Activated CD8-positive, alpha-beta T cell treated with anti-CD3 and anti-CD28 coated beads, Interleukin-2, amount 10 ng/mL, durations not matched to agents 7 days and 5 days (primary cell): ENCODE measurements at regions not wholly inside any gene's neighbourhood (a gene's known extent, or its start where the extent isn't known, plus 50 kb on each side); places are given as distances from the start of the nearest gene placed in this dataset.
A peak's percentile ranks its signal among the peaks of the same experiment; 100 is the strongest.

Experiments used
- ATAC-seq: fragments of 150-1000 bp; cut with Tn5 transposase; one replicate; pipeline ENCODE4 v1.10.0; 2021; ENCODE audit warnings: moderate library complexity
- CTCF ChIA-PET: fragments of 350-600 bp; sonication (Branson Sonifier 250); formaldehyde crosslinking; loops from one replicate; lab custom pipeline; 2021; ENCODE audit warnings: antibody characterized with exemption; lab: Charles Lee
- POLR2A ChIA-PET: fragments of 350-600 bp; sonication (Branson Sonifier 250); formaldehyde crosslinking; loops from one replicate; lab custom pipeline; 2021; ENCODE audit warnings: antibody characterized with exemption; lab: Charles Lee
- DNase-seq: peaks from one replicate; pipeline ENCODE4 v3.0.0-alpha.2; 2020
- H3K27ac Mint-ChIP-seq: one replicate; pipeline ENCODE4 v1.8.0; 2021; ENCODE audit warnings: mild to moderate bottlenecking, mixed read lengths
- H3K27me3 Mint-ChIP-seq: one replicate; pipeline ENCODE4 v1.8.0; 2021; ENCODE audit warnings: low read depth, mixed read lengths
- H3K36me3 Mint-ChIP-seq: one replicate; pipeline ENCODE4 v1.8.0; 2021; ENCODE audit warnings: low read depth, mixed read lengths
- H3K4me1 Mint-ChIP-seq: one replicate; pipeline ENCODE4 v1.8.0; 2021; ENCODE audit warnings: low read depth, mixed read lengths
- H3K4me3 Mint-ChIP-seq: one replicate; pipeline ENCODE4 v1.8.0; 2021; ENCODE audit warnings: mild to moderate bottlenecking, mixed read lengths
- H3K9me3 Mint-ChIP-seq: one replicate; pipeline ENCODE4 v1.8.0; 2022; ENCODE audit warnings: mixed read lengths; ENCODE audit not compliant: insufficient read depth

DNA sequence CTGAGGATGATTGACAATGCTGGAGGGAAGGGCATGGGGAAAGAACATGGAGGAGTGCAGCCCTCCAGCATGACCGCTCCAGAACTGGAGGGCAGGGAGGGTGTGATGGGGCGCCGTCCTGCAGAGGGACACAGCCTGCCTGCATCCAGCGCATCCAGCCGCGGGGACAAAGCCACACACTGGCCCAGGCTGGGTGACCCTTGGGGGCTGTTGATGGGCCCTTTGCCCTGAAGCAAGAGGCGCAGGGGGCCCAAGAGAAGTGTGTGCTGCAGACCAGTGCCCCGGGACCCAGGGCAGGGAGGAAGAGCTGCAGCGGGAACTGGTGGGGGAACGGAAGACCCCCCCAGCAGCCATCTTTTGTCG is 169.8 kb upstream of the PPP1R26 start:
- H3K27me3 Mint-ChIP-seq: peaks cover 8% of the 10 kb centered on the region
- no peak overlapping the region for H3K27ac Mint-ChIP-seq
- no peaks in the 10 kb centered on the region for H3K36me3 Mint-ChIP-seq
- H3K9me3 Mint-ChIP-seq: peaks cover 4% of the 10 kb centered on the region
- no peak for DNase-seq
- H3K4me3 Mint-ChIP-seq: no peak overlapping the region
- ATAC-seq: no peak
- H3K4me1 Mint-ChIP-seq: no peaks in the 10 kb centered on the region
- POLR2A ChIA-PET: no interaction called here
- CTCF ChIA-PET: no interaction called here

DNA sequence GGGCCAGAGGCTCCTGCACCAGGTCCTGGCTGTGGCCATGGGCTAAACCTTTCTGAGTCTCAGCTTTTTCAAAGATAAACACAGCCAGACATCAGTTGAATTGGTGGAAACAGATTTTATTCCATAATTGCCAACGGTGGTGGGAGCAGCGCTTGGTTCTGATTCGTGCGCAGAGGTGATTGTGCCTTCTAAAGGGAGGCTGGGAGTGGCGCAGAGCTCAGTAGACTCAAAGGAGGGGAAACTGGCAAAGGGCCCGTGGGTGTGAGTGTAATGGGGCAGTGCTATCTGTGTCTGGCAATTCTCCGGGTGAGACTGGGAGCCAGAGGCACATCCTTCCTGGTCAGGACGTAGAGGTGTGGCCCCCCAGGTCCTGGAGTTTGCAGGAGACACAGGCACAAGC is 169.4 kb upstream of the PPP1R26 start:
- H3K4me1 Mint-ChIP-seq: no peaks in the 10 kb centered on the region
- peaks cover 4% of the 10 kb centered on the region for H3K9me3 Mint-ChIP-seq
- no peaks in the 10 kb centered on the region for H3K36me3 Mint-ChIP-seq
- ChIA-PET POLR2A (no interaction called here), CTCF (no interaction called here)
- H3K27ac Mint-ChIP-seq: no peak overlapping the region
- DNase-seq (no peak), ATAC-seq (no peak)
- H3K4me3 Mint-ChIP-seq: no peak overlapping the region
- H3K27me3 Mint-ChIP-seq: peaks cover 8% of the 10 kb centered on the region

DNA sequence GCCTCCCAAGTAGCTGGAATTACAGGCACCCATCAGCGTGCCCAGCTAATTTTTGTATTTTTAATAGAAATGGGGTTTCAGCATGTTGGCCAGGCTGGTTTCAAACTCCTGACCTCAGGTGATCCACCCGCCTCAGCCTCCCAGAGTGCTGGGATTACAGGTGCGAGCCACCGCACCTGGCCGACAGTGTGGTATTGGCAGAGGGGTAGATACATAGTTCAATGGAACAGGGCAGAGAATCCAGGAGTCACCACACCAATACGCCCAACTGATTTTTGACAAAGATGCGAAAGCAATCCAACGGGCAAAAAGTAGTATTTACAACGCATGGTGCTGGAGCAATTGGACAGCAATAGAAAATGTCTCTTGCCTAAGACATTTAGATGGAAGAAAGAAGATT is 164.0 kb upstream of the PPP1R26 start:
- Mint-ChIP-seq H3K4me3 (no peak overlapping the region), H3K36me3 (no peaks in the 10 kb centered on the region), H3K4me1 (no peaks in the 10 kb centered on the region), H3K27ac (no peak overlapping the region), H3K9me3 (peaks cover 4% of the 10 kb centered on the region), H3K27me3 (peaks cover 8% of the 10 kb centered on the region)
- ATAC-seq: no peak
- ChIA-PET POLR2A (no interaction called here), CTCF (no interaction called here)
- no peak for DNase-seq

DNA sequence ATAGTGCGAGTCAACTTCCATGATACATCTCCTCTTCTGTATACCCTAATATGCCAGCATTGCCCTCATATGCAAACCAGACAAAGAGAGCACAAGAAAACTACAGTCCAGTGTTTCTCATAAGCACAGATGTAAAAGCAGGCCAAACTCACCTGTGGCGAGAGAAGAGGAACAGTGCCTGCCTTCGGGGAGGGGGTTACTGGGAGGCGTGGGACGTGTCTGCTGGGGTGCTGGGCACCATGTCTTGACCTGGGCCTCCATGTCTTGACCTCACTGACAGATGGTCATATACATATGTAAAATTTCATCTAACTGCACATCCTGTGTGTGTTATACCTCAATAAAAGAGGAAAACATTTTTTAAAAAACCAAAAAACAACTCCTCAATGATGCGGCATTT is 159.3 kb upstream of the PPP1R26 start:
- ATAC-seq (no peak), DNase-seq (peak; percentile 10)
- CTCF ChIA-PET: no interaction called here
- Mint-ChIP-seq H3K4me1 (no peaks in the 10 kb centered on the region), H3K4me3 (no peak overlapping the region), H3K36me3 (no peaks in the 10 kb centered on the region), H3K27ac (no peak overlapping the region), H3K27me3 (no peaks in the 10 kb centered on the region), H3K9me3 (no peaks in the 10 kb centered on the region)
- POLR2A ChIA-PET: no interaction called here

DNA sequence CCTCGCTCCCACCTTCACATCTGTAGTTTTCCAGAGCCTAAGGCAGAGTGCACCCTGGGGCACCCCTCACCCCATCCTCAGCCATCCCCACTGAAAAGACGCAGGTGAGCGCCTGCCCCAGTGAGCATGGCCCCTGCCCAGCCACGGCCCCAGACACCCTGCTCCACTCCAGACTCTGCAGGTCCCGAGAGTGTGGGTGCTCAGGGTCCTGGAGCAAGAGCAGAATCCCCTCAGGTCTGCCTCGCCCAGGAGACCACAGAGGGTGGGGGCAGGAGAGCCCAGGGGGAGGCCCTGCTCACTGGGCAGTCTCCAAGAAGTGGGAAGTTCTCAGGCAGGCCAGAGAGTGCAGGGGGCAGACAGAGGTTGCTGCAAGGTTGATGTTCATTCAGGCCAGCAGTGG is 158.6 kb upstream of the PPP1R26 start:
- ATAC-seq (no peak), DNase-seq (peak; percentile 13)
- POLR2A ChIA-PET: no interaction called here
- Mint-ChIP-seq H3K9me3 (no peaks in the 10 kb centered on the region), H3K27me3 (no peaks in the 10 kb centered on the region), H3K4me1 (no peaks in the 10 kb centered on the region), H3K4me3 (no peak overlapping the region), H3K27ac (no peak overlapping the region), H3K36me3 (no peaks in the 10 kb centered on the region)
- CTCF ChIA-PET: no interaction called here

DNA sequence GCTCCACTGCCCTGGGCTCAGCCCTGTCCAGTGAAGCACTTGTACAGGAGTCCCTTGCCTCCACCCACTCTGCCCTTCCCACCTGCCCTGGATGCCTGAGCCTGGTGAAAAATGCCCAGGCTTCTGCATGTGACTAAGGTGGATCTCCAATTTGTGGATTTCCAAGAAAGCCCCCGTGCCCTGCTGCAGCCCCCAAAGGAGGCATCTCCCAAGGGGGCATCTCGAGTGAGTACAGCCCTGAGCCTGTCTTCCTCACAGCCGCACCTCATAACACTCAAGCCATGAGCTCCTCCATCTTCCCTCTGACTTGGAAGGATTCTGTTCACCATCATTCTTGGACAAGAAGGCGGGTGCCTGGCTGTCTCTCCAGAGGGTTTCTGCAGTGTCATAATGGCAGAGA is 158.0 kb upstream of the PPP1R26 start:
- H3K27ac Mint-ChIP-seq: no peak overlapping the region
- ATAC-seq: no peak
- H3K27me3 Mint-ChIP-seq: no peaks in the 10 kb centered on the region
- no peaks in the 10 kb centered on the region for H3K36me3 Mint-ChIP-seq
- DNase-seq: no peak
- ChIA-PET POLR2A (no interaction called here), CTCF (no interaction called here)
- no peaks in the 10 kb centered on the region for H3K4me1 Mint-ChIP-seq
- H3K4me3 Mint-ChIP-seq: no peak overlapping the region
- H3K9me3 Mint-ChIP-seq: no peaks in the 10 kb centered on the region

DNA sequence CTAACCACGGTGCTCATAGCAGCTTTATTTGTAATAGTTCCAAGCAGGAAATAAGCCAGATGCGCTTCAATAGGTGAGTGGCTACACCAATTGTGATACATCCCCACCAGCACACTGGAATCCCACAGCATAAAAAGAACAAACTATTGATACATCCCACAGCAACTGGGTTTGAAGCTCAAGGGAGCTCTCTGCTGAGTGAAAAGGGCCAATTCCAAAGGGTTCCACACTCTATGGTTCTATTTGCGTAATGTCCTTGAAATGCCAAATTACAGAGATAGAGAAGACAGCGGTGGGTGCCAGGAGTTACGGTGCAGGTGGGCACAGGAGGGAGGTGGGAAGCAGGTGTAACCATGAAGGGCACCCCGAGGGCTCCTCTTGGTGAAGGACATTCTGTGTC is 155.3 kb upstream of the PPP1R26 start:
- no peaks in the 10 kb centered on the region for H3K4me1 Mint-ChIP-seq
- CTCF ChIA-PET: no interaction called here
- no peak for DNase-seq

DNA sequence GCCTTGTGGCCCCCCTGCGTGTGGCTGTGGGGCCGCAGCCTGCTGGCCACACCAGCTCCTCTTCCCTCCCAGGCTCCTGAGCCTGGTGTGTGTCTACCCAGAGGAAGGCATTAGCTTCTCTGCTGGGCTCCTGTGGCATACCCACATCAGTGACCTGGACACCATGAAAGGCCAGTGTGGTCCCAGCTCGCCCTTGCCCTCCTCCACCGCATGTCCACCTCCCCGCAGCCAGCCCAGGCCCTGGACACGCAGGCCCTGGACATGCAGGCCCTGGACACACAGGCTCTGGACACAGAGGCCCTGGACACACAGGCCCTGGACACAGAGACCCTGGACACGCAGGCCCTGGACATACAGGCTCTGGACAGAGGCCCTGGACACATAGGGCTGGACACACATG is 153.4 kb upstream of the PPP1R26 start:
- CTCF ChIA-PET: no interaction called here
- no peaks in the 10 kb centered on the region for H3K27me3 Mint-ChIP-seq

More for the DNA sequence above, 155.3 kb upstream of the PPP1R26 start:
- no peak for ATAC-seq
- Mint-ChIP-seq H3K36me3 (no peaks in the 10 kb centered on the region), H3K9me3 (no peaks in the 10 kb centered on the region), H3K4me3 (no peak overlapping the region), H3K27ac (no peak overlapping the region), H3K27me3 (no peaks in the 10 kb centered on the region)
- POLR2A ChIA-PET: no interaction called here

DNA sequence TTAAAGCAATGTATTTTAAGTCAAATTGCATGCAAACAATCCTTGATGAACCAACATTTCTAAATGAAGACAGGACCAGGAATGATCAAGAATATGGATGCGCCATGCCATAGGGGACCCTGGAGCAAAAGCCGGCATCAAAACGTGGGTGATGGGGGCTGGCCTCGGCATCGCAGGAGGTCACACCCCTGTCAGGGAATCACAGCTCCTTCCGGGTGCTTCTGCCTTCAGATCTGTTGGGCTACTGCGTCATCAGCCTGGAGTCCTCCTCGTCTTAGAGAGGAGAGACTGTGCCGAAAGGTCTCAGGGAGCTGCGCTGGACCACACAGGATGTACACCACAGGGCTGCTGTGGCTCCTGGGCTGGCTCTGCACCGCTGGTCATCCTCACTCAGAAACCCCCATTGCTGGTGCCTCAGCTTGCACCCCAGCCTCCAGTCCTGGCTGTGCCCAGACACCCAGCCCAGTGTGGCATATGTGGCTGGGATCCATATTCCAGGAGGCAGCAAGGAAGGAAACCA is 152.9 kb upstream of the PPP1R26 start:
- Mint-ChIP-seq H3K27ac (no peak overlapping the region), H3K27me3 (no peaks in the 10 kb centered on the region), H3K4me3 (no peak overlapping the region), H3K9me3 (no peaks in the 10 kb centered on the region), H3K36me3 (no peaks in the 10 kb centered on the region), H3K4me1 (no peaks in the 10 kb centered on the region)
- DNase-seq (peak; percentile 14), ATAC-seq (no peak)
- CTCF ChIA-PET: no interaction called here
- POLR2A ChIA-PET: no interaction called here

More for the DNA sequence above, 153.4 kb upstream of the PPP1R26 start:
- POLR2A ChIA-PET: interaction anchor here (0.7 kb wide), 1 partner anchor 570 kb away, joined by 3 read pairs; no protein-coding TSS in a partner anchor
- Mint-ChIP-seq H3K27ac (no peak overlapping the region), H3K9me3 (no peaks in the 10 kb centered on the region), H3K36me3 (no peaks in the 10 kb centered on the region), H3K4me1 (no peaks in the 10 kb centered on the region), H3K4me3 (no peak overlapping the region)
- ATAC-seq (no peak), DNase-seq (no peak)

DNA sequence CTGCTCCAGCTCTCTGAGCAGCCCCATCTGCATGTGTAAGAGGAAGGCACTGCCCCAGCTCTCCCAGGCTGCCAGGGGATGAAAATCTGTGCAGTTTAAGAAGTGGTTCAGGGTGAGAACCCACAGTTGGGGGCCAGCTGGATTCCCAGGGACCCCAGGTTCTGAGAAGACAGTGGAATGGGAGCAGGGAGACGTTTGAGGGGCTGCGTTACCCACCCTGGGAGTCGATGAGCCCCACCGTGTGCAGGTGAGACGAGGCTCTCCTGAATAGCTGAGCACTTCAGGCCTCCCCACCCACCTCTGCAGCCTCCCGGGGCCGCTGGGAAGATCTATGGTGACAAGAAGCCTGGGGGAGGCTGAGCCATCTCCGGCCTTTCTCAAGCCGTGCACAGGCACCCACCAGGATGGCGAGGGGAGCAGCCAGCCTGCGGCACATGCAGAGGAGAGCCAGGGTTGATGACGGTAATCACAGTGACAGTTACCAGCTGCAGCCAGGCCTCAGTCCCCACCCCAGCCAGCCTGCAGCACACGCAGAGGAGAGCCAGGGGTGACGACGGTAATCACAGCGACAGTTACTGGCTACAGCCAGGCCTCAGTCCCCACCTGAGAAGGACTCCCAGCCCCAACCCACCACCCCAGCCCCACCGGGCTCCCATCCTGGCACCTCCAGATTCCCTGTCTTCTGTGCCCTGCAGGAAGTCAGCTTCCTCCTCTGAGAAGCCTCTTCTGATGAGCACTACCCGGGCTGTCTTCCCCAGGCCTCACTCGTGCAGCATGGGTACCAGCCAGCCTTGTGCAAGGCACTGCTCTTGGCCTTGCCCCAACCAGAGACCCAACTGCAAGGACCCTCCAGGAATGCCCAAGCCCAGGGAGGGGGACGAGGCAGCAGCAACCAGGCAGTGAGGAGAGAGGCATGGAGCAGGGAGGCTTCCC is 150.8 kb upstream of the PPP1R26 start:
- no peaks in the 10 kb centered on the region for H3K4me1 Mint-ChIP-seq
- H3K9me3 Mint-ChIP-seq: no peaks in the 10 kb centered on the region
- ATAC-seq (no peak), DNase-seq (peak; percentile 13)
- CTCF ChIA-PET: no interaction called here
- no peaks in the 10 kb centered on the region for H3K27me3 Mint-ChIP-seq
- H3K27ac Mint-ChIP-seq: no peak overlapping the region
- H3K36me3 Mint-ChIP-seq: no peaks in the 10 kb centered on the region
- no peak overlapping the region for H3K4me3 Mint-ChIP-seq
- POLR2A ChIA-PET: no interaction called here

DNA sequence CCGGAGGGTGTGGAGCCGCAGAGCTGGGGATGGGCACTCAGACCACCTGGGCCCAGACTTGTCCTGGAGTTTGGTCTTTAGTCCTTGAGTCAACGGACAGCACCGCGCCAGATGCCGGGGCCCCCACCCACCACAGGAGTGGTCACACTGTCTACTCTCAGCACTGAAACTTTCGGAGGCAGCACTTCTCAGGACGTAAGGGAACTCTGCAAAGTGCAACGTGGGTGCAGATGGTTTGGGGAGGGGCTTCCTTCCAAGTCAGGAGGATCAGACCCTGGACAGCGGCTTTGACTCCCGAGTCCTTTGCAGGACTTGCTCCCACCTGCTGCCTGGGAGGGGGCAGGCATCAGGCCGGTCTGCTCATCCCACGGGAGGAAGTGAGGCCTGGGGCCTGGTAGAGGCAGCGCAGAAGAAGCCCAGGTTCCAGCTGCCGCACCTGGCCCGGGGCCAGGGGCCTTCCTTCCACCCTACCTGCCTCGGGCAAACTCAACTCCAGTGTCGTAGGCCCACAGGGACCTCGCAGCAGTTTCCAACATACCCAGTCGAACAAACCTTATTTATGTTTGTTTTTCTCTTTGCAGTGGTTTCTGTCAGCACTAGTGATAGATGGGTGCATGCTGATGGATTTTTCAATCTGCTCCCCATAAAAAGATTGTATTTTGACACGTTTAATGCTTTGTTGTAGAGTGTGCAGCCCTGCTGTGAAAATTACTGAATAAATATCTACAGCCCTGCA is 149.8 kb upstream of the PPP1R26 start:
- H3K27ac Mint-ChIP-seq: no peak overlapping the region
- no peak for ATAC-seq
- H3K4me1 Mint-ChIP-seq: no peaks in the 10 kb centered on the region
- ChIA-PET POLR2A (no interaction called here), CTCF (no interaction called here)
- H3K9me3 Mint-ChIP-seq: no peaks in the 10 kb centered on the region
- H3K4me3 Mint-ChIP-seq: no peak overlapping the region
- no peaks in the 10 kb centered on the region for H3K36me3 Mint-ChIP-seq
- DNase-seq: peak; percentile 16
- H3K27me3 Mint-ChIP-seq: no peaks in the 10 kb centered on the region

DNA sequence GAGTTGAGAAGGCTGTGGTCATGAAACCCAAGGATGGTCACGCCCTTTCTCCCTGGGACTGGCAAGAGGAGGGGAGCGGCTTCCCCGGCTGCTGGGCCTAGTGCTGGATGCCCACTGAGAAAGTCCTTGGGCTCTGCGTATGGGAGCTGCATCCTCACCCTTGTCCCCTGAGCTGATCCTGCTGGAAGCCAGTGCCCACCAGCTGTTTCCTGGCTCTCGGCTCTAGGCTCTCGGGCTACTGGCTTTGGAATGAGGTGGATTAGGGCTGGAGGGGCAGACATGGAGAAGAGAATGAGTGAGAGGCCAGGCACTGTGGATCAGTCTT is 149.3 kb upstream of the PPP1R26 start:
- POLR2A ChIA-PET: no interaction called here
- no peak for ATAC-seq
- H3K4me1 Mint-ChIP-seq: no peaks in the 10 kb centered on the region

More for the DNA sequence above, 149.3 kb upstream of the PPP1R26 start:
- no peaks in the 10 kb centered on the region for H3K9me3 Mint-ChIP-seq
- DNase-seq: no peak
- CTCF ChIA-PET: no interaction called here
- H3K27ac Mint-ChIP-seq: no peak overlapping the region
- no peak overlapping the region for H3K4me3 Mint-ChIP-seq
- no peaks in the 10 kb centered on the region for H3K27me3 Mint-ChIP-seq
- no peaks in the 10 kb centered on the region for H3K36me3 Mint-ChIP-seq
